Esophagus squamous epithelium (tissue), 4 donors: ENCODE measurements at regions not wholly inside any gene's neighbourhood (a gene's known extent, or its start where the extent isn't known, plus 50 kb on each side); places are given as distances from the start of the nearest gene placed in this dataset.

ENCODE experiments used
- POLR2A ChIP-seq, 4 donors: fragments of 450-650 bp; IDR thresholded peaks; one replicate each; pipeline ENCODE4 v1.6.1; 2017; ENCODE audit warnings: antibody characterized with exemption in 4 of 4, mild to moderate bottlenecking in 4 of 4, moderate library complexity in 3 of 4
- TF ChIP-seq, protein P1 (sequence below), 6 experiments: fragments of 450-650 bp in 4 of 6; fragments of 200-600 bp in 2 of 6; sonication (generic) in 2 of 6; IDR thresholded peaks; one replicate each; pipeline ENCODE4 v1.5.1; 2016 to 2019; ENCODE audit warnings: antibody characterized with exemption in 6 of 6, mild to moderate bottlenecking in 4 of 6, moderate library complexity in 4 of 6

DNA sequence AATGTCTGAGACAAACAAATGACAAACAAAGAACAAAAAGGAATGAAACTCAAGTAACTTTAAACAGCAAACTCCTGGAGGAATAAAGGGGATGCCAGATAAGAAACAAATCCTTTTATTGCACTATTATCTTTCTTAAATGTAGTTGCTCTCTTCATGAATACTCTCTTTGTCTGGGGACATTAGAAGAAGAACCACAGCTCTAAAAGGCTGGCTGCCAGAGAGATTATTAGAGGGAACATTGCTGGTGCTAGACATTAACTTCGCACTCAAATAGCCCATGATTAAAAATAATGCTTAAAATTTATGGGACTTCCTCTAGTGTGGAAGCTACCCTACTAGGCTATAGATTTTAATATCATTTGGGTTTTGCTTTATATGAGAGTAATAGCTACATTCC is 1330.4 kb downstream of the XPNPEP1 start:
- TF ChIP-seq, protein P1, sequence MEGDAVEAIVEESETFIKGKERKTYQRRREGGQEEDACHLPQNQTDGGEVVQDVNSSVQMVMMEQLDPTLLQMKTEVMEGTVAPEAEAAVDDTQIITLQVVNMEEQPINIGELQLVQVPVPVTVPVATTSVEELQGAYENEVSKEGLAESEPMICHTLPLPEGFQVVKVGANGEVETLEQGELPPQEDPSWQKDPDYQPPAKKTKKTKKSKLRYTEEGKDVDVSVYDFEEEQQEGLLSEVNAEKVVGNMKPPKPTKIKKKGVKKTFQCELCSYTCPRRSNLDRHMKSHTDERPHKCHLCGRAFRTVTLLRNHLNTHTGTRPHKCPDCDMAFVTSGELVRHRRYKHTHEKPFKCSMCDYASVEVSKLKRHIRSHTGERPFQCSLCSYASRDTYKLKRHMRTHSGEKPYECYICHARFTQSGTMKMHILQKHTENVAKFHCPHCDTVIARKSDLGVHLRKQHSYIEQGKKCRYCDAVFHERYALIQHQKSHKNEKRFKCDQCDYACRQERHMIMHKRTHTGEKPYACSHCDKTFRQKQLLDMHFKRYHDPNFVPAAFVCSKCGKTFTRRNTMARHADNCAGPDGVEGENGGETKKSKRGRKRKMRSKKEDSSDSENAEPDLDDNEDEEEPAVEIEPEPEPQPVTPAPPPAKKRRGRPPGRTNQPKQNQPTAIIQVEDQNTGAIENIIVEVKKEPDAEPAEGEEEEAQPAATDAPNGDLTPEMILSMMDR (IDR thresholded peaks at IDR 0.05), result no peak
- TF ChIP-seq POLR2A (IDR thresholded peaks at IDR 0.05), result no peak
